IMR-90 (cell line): ENCODE measurements at regions not wholly inside any gene's neighbourhood (a gene's known extent, or its start where the extent isn't known, plus 50 kb on each side); places are given as distances from the start of the nearest gene placed in this dataset.

ENCODE experiments used
- ATAC-seq: fragments of 200-7000 bp; cut with Tn5 transposase; 2 replicates; pipeline ENCODE4 v1.9.1; 2020; ENCODE audit warnings: low read depth, mild to moderate bottlenecking, moderate library complexity
- BruUV-seq: library from RNA; stranded (reverse); fragments of 400-500 nt; replicated peaks from 2 replicates; lab custom pipeline; 2021; lab: Mats Ljungman, UMichigan
- CTCF ChIA-PET: fragments of 300-600 bp; formaldehyde crosslinking; extraction: SDS; loops from one replicate; lab custom pipeline; 2021; ENCODE audit warnings: antibody characterized with exemption; lab: Yijun Ruan, JAX
- POLR2A ChIA-PET: fragments of 300-600 bp; sonication (Branson Sonifier 250); formaldehyde crosslinking; loops from one replicate; lab custom pipeline; 2022; ENCODE audit warnings: antibody characterized with exemption; ENCODE audit not compliant: unreplicated experiment; lab: Charles Lee
- DNase-seq: peaks from one replicate; pipeline ENCODE4 v3.0.0; 2013
- H2AFZ ChIP-seq: replicated peaks from 2 replicates; pipeline ENCODE3; 2013; ENCODE audit warnings: low read length, mild to moderate bottlenecking; ENCODE audit not compliant: poor library complexity
- H2AK5ac ChIP-seq: 2 replicates; pipeline ENCODE4 v1.6.1; 2013; ENCODE audit warnings: low read depth, low read length, inconsistent platforms
- H2AK9ac ChIP-seq: replicated peaks from 2 replicates; pipeline ENCODE3; 2013; ENCODE audit warnings: mild to moderate bottlenecking, low read depth, low read length, moderate library complexity; ENCODE audit not compliant: poor library complexity
- H2BK120ac ChIP-seq: 2 replicates; pipeline ENCODE4 v1.6.1; 2013; ENCODE audit warnings: low read depth, low read length, inconsistent platforms
- H2BK15ac ChIP-seq: 3 replicates; pipeline ENCODE4 v1.6.1; 2013; ENCODE audit warnings: low read depth, low read length, inconsistent platforms
- H2BK20ac ChIP-seq: 2 replicates; pipeline ENCODE4 v1.6.1; 2013; ENCODE audit warnings: low read depth, mild to moderate bottlenecking, inconsistent platforms, low read length, moderate library complexity
- H2BK5ac ChIP-seq: 2 replicates; pipeline ENCODE4 v1.6.1; 2013; ENCODE audit warnings: mild to moderate bottlenecking, low read depth, low read length, inconsistent platforms; ENCODE audit not compliant: poor library complexity, severe bottlenecking
- H3K14ac ChIP-seq: replicated peaks from 2 replicates; pipeline ENCODE4 v1.6.1; 2013; ENCODE audit warnings: low read depth, low read length, inconsistent platforms
- H3K18ac ChIP-seq: 2 replicates; pipeline ENCODE4 v1.6.1; 2013; ENCODE audit warnings: low read depth, low read length, control low read depth
- H3K23ac ChIP-seq: 2 replicates; pipeline ENCODE4 v1.6.1; 2013; ENCODE audit warnings: low read depth, low read length, inconsistent platforms
- H3K27ac ChIP-seq: 2 replicates; pipeline ENCODE4 v1.5.1; 2013; ENCODE audit warnings: mild to moderate bottlenecking, control low read depth, low read length; ENCODE audit not compliant: insufficient read depth
- H3K27me3 ChIP-seq: 2 replicates; pipeline ENCODE4 v1.6.1; 2013; ENCODE audit warnings: low read length; ENCODE audit not compliant: control insufficient read depth, insufficient read depth
- H3K36me3 ChIP-seq: 2 replicates; pipeline ENCODE4 v1.6.1; 2013; ENCODE audit warnings: low read length, mixed read lengths; ENCODE audit not compliant: control insufficient read depth, insufficient read depth
- H3K4ac ChIP-seq: 2 replicates; pipeline ENCODE4 v1.6.1; 2013; ENCODE audit warnings: low read depth, low read length, inconsistent platforms
- H3K4me1 ChIP-seq: 2 replicates; pipeline ENCODE4 v1.6.1; 2013; ENCODE audit warnings: low read length, mixed read lengths; ENCODE audit not compliant: control insufficient read depth, insufficient read depth
- H3K4me2 ChIP-seq: 2 replicates; pipeline ENCODE4 v1.6.1; 2013; ENCODE audit warnings: low read depth, mild to moderate bottlenecking, control low read depth, low read length, moderate library complexity
- H3K4me3 ChIP-seq: 2 replicates; pipeline ENCODE4 v1.5.1; 2013; ENCODE audit warnings: low read depth, mild to moderate bottlenecking, control low read depth, low read length, moderate library complexity; ENCODE audit not compliant: insufficient read depth
- H3K56ac ChIP-seq: 2 replicates; pipeline ENCODE4 v1.6.1; 2013; ENCODE audit warnings: low read length, inconsistent platforms; ENCODE audit not compliant: insufficient read depth; ENCODE audit errors: extremely low read depth
- H3K79me1 ChIP-seq, 2 experiments: 2 replicates each; pipeline ENCODE4 v1.6.1; 2013; ENCODE audit warnings: low read length in 2 of 2, inconsistent platforms in 1 of 2, low read depth in 1 of 2
- H3K9ac ChIP-seq: 2 replicates; pipeline ENCODE4 v1.6.1; 2013; ENCODE audit warnings: low read depth, low read length, control low read depth
- H3K9me1 ChIP-seq: 2 replicates; pipeline ENCODE4 v1.6.1; 2013; ENCODE audit warnings: low read length, inconsistent platforms; ENCODE audit not compliant: insufficient read depth
- H3K9me3 ChIP-seq: 2 replicates; pipeline ENCODE4 v1.6.1; 2013; ENCODE audit warnings: low read length; ENCODE audit not compliant: control insufficient read depth, insufficient read depth
- H4K20me1 ChIP-seq: 2 replicates; pipeline ENCODE4 v1.6.1; 2013; ENCODE audit warnings: low read length, inconsistent platforms; ENCODE audit not compliant: insufficient read depth
- H4K5ac ChIP-seq: 2 replicates; pipeline ENCODE4 v1.6.1; 2013; ENCODE audit warnings: mild to moderate bottlenecking, low read depth, low read length, control low read depth
- H4K8ac ChIP-seq, 2 experiments: 2 replicates each; pipeline ENCODE4 v1.6.1; 2013; ENCODE audit warnings: low read depth in 2 of 2, low read length in 2 of 2, control low read depth in 1 of 2, inconsistent platforms in 1 of 2
- H4K91ac ChIP-seq: 2 replicates; pipeline ENCODE4 v1.6.1; 2013; ENCODE audit warnings: low read depth, low read length, inconsistent platforms; ENCODE audit not compliant: insufficient read depth
- BHLHE40 ChIP-seq: fragments of 150-350 bp; IDR thresholded peaks from 2 replicates; pipeline ENCODE4 v1.6.1; 2016; ENCODE audit warnings: mild to moderate bottlenecking, low read depth, low read length
- CEBPB ChIP-seq: IDR thresholded peaks from 2 replicates; pipeline ENCODE4 v1.6.1; 2012; ENCODE audit warnings: low read depth, low read length, improper control_type of control experiment
- CHD1 ChIP-seq: IDR thresholded peaks from 2 replicates; pipeline ENCODE4 v1.6.1; 2012; ENCODE audit warnings: low read depth, low read length, improper control_type of control experiment
- CTCF ChIP-seq: conservative IDR thresholded peaks from 2 replicates; pipeline ENCODE4 v1.5.1; 2012; ENCODE audit warnings: mild to moderate bottlenecking, low read depth, low read length, improper control_type of control experiment
- FOS ChIP-seq: fragments of 150-350 bp; IDR thresholded peaks from 2 replicates; pipeline ENCODE4 v1.6.1; 2016; ENCODE audit warnings: low read depth, low read length
- MXI1 ChIP-seq: IDR thresholded peaks from 2 replicates; pipeline ENCODE4 v1.6.1; 2012; ENCODE audit warnings: low read depth, mild to moderate bottlenecking, low read length, moderate library complexity, borderline replicate concordance
- POLR2A ChIP-seq: IDR thresholded peaks from 2 replicates; pipeline ENCODE4 v1.6.1; 2012; ENCODE audit warnings: mild to moderate bottlenecking, low read depth, low read length
- RAD21 ChIP-seq: IDR thresholded peaks from 2 replicates; pipeline ENCODE4 v1.6.1; 2012; ENCODE audit warnings: low read length, improper control_type of control experiment
- RCOR1 ChIP-seq: IDR thresholded peaks from 2 replicates; pipeline ENCODE4 v1.6.1; 2012; ENCODE audit warnings: mild to moderate bottlenecking, low read length, improper control_type of control experiment; ENCODE audit not compliant: insufficient replicate concordance
- RFX5 ChIP-seq: IDR thresholded peaks from 2 replicates; pipeline ENCODE4 v1.8.0; 2012; ENCODE audit warnings: low read depth, mild to moderate bottlenecking, low read length, moderate library complexity
- USF2 ChIP-seq: fragments of 150-350 bp; IDR thresholded peaks from 2 replicates; pipeline ENCODE4 v1.6.1; 2017; ENCODE audit warnings: mild to moderate bottlenecking, antibody characterized with exemption, low read length, low read depth
- WGBS, 2 experiments: methylation state at CpG; one replicate each; pipeline versions ENCODE4 v1.1.5 to v1.1.7; 2013; ENCODE audit warnings: missing lambda C conversion rate in 2 of 2; ENCODE audit not compliant: insufficient read length in 1 of 2; ENCODE audit errors: extremely low coverage in 2 of 2; 5-methylcytosine and 5-hydroxymethylcytosine counted together
- dilution Hi-C: fragments of 300-500 bp; cut with HindIII; formaldehyde crosslinking; loops from one replicate; pipeline ENCODE4 v1.14.3; 2018; ENCODE audit warnings: low sequenced_read_pairs; ENCODE audit not compliant: unreplicated experiment
- in situ Hi-C: fragments of 300-500 bp; cut with MboI; formaldehyde crosslinking; loops from 3 replicates; pipeline ENCODE4 v1.14.3; 2019; ENCODE audit warnings: low sequenced_read_pairs, inconsistent platforms, mixed read lengths
- intact Hi-C: fragments of 100-400 bp; cut with micrococcal nuclease; formaldehyde crosslinking; loops from 2 replicates; pipeline ENCODE4 v1.10.0; 2022

- no peaks in the 10 kb centered on the region for H3K4me1 ChIP-seq
- POLR2A ChIA-PET, result no interaction called here
- H3K27ac ChIP-seq, result no peak overlapping the region
- no peak overlapping the region for H3K4me3 ChIP-seq
- peaks cover 11% of the 10 kb centered on the region for H3K9me3 ChIP-seq
- H2AFZ ChIP-seq, result no peak overlapping the region
- no peak overlapping the region for H2AK5ac ChIP-seq
- no peak overlapping the region for H3K56ac ChIP-seq
- no peak overlapping the region for H3K23ac ChIP-seq
- no peak overlapping the region for H4K91ac ChIP-seq
- no peak overlapping the region for H3K14ac ChIP-seq
- H3K27me3 ChIP-seq, result no peaks in the 10 kb centered on the region
- intact Hi-C loops, result no loop called here
- no peaks in the 10 kb centered on the region for H3K36me3 ChIP-seq
- no peaks in the 10 kb centered on the region for H3K79me1 ChIP-seq
- no peak overlapping the region for H3K4me2 ChIP-seq
- in situ Hi-C loops, result no loop called here
- CTCF ChIA-PET, result no interaction called here
- no peak overlapping the region for H3K4ac ChIP-seq
- no peak overlapping the region for H2BK20ac ChIP-seq
- H4K8ac ChIP-seq, result no peak overlapping the region
- H3K18ac ChIP-seq, result no peak overlapping the region
- H2BK5ac ChIP-seq, result no peak overlapping the region
- H4K20me1 ChIP-seq, result no peaks in the 10 kb centered on the region
- TF ChIP-seq USF2 (no peak), MXI1 (no peak), CHD1 (no peak), RCOR1 (no peak), POLR2A (no peak), CEBPB (no peak), RAD21 (no peak), BHLHE40 (no peak), CTCF (no peak), RFX5 (no peak), FOS (no peak)
- H4K5ac ChIP-seq, result no peak overlapping the region
- WGBS, 2 experiments, result no CpG with 5 or more reads among the region's 1 CpG
- BruUV-seq, result no TSS peak
- H2AK9ac ChIP-seq, result no peak overlapping the region
- ATAC-seq (no peak), DNase-seq (no peak)
- no peak overlapping the region for H2BK15ac ChIP-seq
- no peaks in the 10 kb centered on the region for H3K9me1 ChIP-seq
- H2BK120ac ChIP-seq, result no peak overlapping the region
- dilution Hi-C loops, result no loop called here
- H3K9ac ChIP-seq, result no peak overlapping the region
Measured at GRCh38 chr4:134663742-134664141, 462.2 kb upstream of the PABPC4L start.
